ENCODE measurements at regions not wholly inside any gene's neighbourhood (a gene's known extent, or its start where the extent isn't known, plus 50 kb on each side); places are given as distances from the start of the nearest gene placed in this dataset.

DNA sequence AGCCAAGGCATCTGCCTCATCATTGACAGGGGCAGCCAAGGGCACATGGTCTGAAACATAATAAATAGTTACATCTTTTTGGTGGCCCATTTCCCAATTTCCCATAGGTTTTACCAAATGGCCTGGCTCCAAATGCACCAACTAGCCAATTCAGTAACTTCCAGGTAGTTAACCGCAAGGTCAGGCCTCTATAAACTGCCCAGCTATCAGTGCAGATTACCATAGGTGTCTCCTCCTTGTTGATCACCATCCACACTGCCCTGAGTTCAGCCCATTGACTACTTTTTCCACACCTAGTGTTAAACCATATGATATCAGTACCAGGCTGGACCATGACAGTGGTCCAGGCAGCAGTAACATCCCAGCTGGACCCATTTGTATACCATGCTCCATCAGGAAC lies 1145.1 kb upstream of the POU3F4 start:
- TF ChIP-seq, protein P1, sequence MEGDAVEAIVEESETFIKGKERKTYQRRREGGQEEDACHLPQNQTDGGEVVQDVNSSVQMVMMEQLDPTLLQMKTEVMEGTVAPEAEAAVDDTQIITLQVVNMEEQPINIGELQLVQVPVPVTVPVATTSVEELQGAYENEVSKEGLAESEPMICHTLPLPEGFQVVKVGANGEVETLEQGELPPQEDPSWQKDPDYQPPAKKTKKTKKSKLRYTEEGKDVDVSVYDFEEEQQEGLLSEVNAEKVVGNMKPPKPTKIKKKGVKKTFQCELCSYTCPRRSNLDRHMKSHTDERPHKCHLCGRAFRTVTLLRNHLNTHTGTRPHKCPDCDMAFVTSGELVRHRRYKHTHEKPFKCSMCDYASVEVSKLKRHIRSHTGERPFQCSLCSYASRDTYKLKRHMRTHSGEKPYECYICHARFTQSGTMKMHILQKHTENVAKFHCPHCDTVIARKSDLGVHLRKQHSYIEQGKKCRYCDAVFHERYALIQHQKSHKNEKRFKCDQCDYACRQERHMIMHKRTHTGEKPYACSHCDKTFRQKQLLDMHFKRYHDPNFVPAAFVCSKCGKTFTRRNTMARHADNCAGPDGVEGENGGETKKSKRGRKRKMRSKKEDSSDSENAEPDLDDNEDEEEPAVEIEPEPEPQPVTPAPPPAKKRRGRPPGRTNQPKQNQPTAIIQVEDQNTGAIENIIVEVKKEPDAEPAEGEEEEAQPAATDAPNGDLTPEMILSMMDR (conservative IDR thresholded peaks at IDR 0.05), result no peak
- no peak for TF ChIP-seq EZH2 (IDR thresholded peaks at IDR 0.05; ENCODE audit: low read depth)

Data from PC-9 (cell line).